Bronchial epithelial cell (primary cell): ENCODE measurements at regions not wholly inside any gene's neighbourhood (a gene's known extent, or its start where the extent isn't known, plus 50 kb on each side); places are given as distances from the start of the nearest gene placed in this dataset.
"Not testable (repeated sequence)": the region's sequence is repeated elsewhere in the genome, so short reads cannot be mapped to it uniquely, and the experiment has no call there.

Experiments
- DNase-seq: peaks from one replicate; pipeline ENCODE4 v3.0.0-alpha.2; 2010; ENCODE audit warnings: low read depth
- FAIRE-seq: peaks from 2 replicates; lab custom pipeline; 2011; peaks lifted over from hg19 to GRCh38; lab: Jason Lieb, UNC
- H3K27me3 ChIP-seq: 2 replicates; pipeline ENCODE4 v1.5.1; 2011; ENCODE audit warnings: low read length; ENCODE audit not compliant: control insufficient read depth, insufficient read depth
- H3K36me3 ChIP-seq: 2 replicates; pipeline ENCODE4 v1.5.1; 2011; ENCODE audit warnings: low read length; ENCODE audit not compliant: control insufficient read depth, insufficient read depth
- H3K4me3 ChIP-seq: 2 replicates; pipeline ENCODE4 v1.5.1; 2011; ENCODE audit warnings: mild to moderate bottlenecking, low read depth, low read length, control low read depth
- CTCF ChIP-seq: IDR thresholded peaks from 2 replicates; pipeline ENCODE4 v1.5.1; 2011; ENCODE audit warnings: mild to moderate bottlenecking, moderate library complexity, low read length, control low read depth, inconsistent platforms; ENCODE audit not compliant: insufficient read depth, severe bottlenecking

GRCh38 chr6:102154874-102155273, 761.4 kb downstream of the GRIK2 start:
- DNase-seq (no peak), FAIRE-seq (no peak)
- TF ChIP-seq CTCF, result no peak
- Histone ChIP-seq H3K36me3 (no peaks in the 10 kb centered on the region), H3K4me3 (no peak overlapping the region), H3K27me3 (no peaks in the 10 kb centered on the region)

GRCh38 chr6:102169802-102170201, 776.3 kb downstream of the GRIK2 start:
- not testable (repeated sequence) for FAIRE-seq

GRCh38 chr6:102187186-102187585, 793.7 kb downstream of the GRIK2 start:
- H3K4me3 ChIP-seq, result no peak overlapping the region
- DNase-seq (no peak), FAIRE-seq (no peak)
- H3K27me3 ChIP-seq, result no peaks in the 10 kb centered on the region
- no peak for TF ChIP-seq CTCF
- no peaks in the 10 kb centered on the region for H3K36me3 ChIP-seq

More at GRCh38 chr6:102169802-102170201, 776.3 kb downstream of the GRIK2 start:
- not testable (repeated sequence) for H3K27me3 ChIP-seq, H3K4me3 ChIP-seq, DNase-seq, H3K36me3 ChIP-seq

- no peak for TF ChIP-seq CTCF
- DNase-seq (no peak), FAIRE-seq (no peak)
- Histone ChIP-seq H3K4me3 (no peak overlapping the region), H3K36me3 (no peaks in the 10 kb centered on the region), H3K27me3 (no peaks in the 10 kb centered on the region)
Observed at GRCh38 chr6:102195311-102195710, 801.8 kb downstream of the GRIK2 start.

GRCh38 chr6:102197211-102197610, 803.7 kb downstream of the GRIK2 start:
- TF ChIP-seq CTCF, result no peak
- no peak for DNase-seq
- no peak for FAIRE-seq
- no peaks in the 10 kb centered on the region for H3K27me3 ChIP-seq
- H3K36me3 ChIP-seq, result no peaks in the 10 kb centered on the region
- no peak overlapping the region for H3K4me3 ChIP-seq

- H3K36me3 ChIP-seq, result no peaks in the 10 kb centered on the region
- H3K4me3 ChIP-seq, result no peak overlapping the region
- peak; percentile 20 for DNase-seq
- TF ChIP-seq CTCF, result no peak
- no peak for FAIRE-seq
- peaks cover 1% of the 10 kb centered on the region for H3K27me3 ChIP-seq
Observed at GRCh38 chr6:102204351-102204750, 810.8 kb downstream of the GRIK2 start.
